GM23248 (cell line): ENCODE measurements at regions not wholly inside any gene's neighbourhood (a gene's known extent, or its start where the extent isn't known, plus 50 kb on each side); places are given as distances from the start of the nearest gene placed in this dataset.

Source experiments
- DNase-seq: peaks from one replicate; pipeline ENCODE4 v3.0.0-alpha.2; 2015
- H2AFZ ChIP-seq: fragments of 200-600 bp; sonication (generic); 2 replicates; pipeline ENCODE4 v1.6.1; 2016; ENCODE audit warnings: antibody characterized with exemption
- H3F3A ChIP-seq: fragments of 200-600 bp; sonication (generic); 2 replicates; pipeline ENCODE4 v1.6.1; 2016; ENCODE audit warnings: mild to moderate bottlenecking, antibody characterized with exemption, mixed run types; ENCODE audit not compliant: insufficient read depth
- H3K27ac ChIP-seq: fragments of 200-600 bp; sonication (generic); 2 replicates; pipeline ENCODE4 v1.5.1; 2016; ENCODE audit warnings: mild to moderate bottlenecking
- H3K27me3 ChIP-seq: fragments of 200-600 bp; sonication (generic); replicated peaks from 2 replicates; pipeline ENCODE4 v1.6.1; 2016; ENCODE audit warnings: mild to moderate bottlenecking; ENCODE audit not compliant: insufficient read depth
- H3K36me3 ChIP-seq: fragments of 200-600 bp; sonication (generic); 2 replicates; pipeline ENCODE4 v1.6.1; 2016; ENCODE audit warnings: low read depth, mild to moderate bottlenecking
- H3K4me1 ChIP-seq: fragments of 200-600 bp; sonication (generic); 2 replicates; pipeline ENCODE4 v1.6.1; 2016; ENCODE audit warnings: mild to moderate bottlenecking; ENCODE audit not compliant: insufficient read depth
- H3K4me2 ChIP-seq: fragments of 200-600 bp; sonication (generic); one replicate; pipeline ENCODE4 v1.6.1; 2016; ENCODE audit warnings: mild to moderate bottlenecking; ENCODE audit not compliant: unreplicated experiment
- H3K4me3 ChIP-seq: fragments of 200-600 bp; sonication (generic); 2 replicates; pipeline ENCODE4 v1.5.1; 2016; ENCODE audit warnings: mild to moderate bottlenecking
- H3K79me2 ChIP-seq: fragments of 200-600 bp; sonication (generic); 2 replicates; pipeline ENCODE4 v1.6.1; 2016; ENCODE audit warnings: mild to moderate bottlenecking; ENCODE audit not compliant: insufficient read depth
- H3K9ac ChIP-seq: fragments of 200-600 bp; sonication (generic); 2 replicates; pipeline ENCODE4 v1.6.1; 2016; ENCODE audit warnings: mild to moderate bottlenecking
- H3K9me2 ChIP-seq: fragments of 200-600 bp; sonication (generic); 2 replicates; pipeline ENCODE4 v1.6.1; 2016; ENCODE audit warnings: mixed run types, mild to moderate bottlenecking, moderate library complexity; ENCODE audit not compliant: insufficient read depth
- H3K9me3 ChIP-seq: fragments of 200-600 bp; sonication (generic); one replicate; pipeline ENCODE4 v1.6.1; 2017; ENCODE audit warnings: low read depth
- H4K20me1 ChIP-seq: fragments of 200-600 bp; sonication (generic); 2 replicates; pipeline ENCODE4 v1.6.0; 2016; ENCODE audit not compliant: insufficient read depth
- EZH2 ChIP-seq: fragments of 200-600 bp; sonication (generic); IDR thresholded peaks from 2 replicates; pipeline ENCODE4 v1.6.1; 2018; ENCODE audit warnings: antibody characterized with exemption, mild to moderate bottlenecking; ENCODE audit not compliant: insufficient read depth, poor library complexity, severe bottlenecking
- EZH2phosphoT487 ChIP-seq: fragments of 200-600 bp; sonication (generic); IDR thresholded peaks from 2 replicates; pipeline ENCODE4 v1.6.1; 2018; ENCODE audit warnings: antibody characterized with exemption, moderate library complexity, mild to moderate bottlenecking, low read depth; ENCODE audit not compliant: insufficient read depth
- WGBS, 2 experiments: methylation state at CpG; one replicate each; pipeline ENCODE4 v1.1.6; 2015 to 2017; ENCODE audit warnings: low lambda C conversion rate in 2 of 2, low coverage in 1 of 2; ENCODE audit errors: missing lambda C conversion rate in 2 of 2; 5-methylcytosine and 5-hydroxymethylcytosine counted together
- in situ Hi-C: fragments of 300-500 bp; cut with MboI; formaldehyde crosslinking; loops from 2 replicates; pipeline ENCODE4 v1.15.0; 2020

DNA sequence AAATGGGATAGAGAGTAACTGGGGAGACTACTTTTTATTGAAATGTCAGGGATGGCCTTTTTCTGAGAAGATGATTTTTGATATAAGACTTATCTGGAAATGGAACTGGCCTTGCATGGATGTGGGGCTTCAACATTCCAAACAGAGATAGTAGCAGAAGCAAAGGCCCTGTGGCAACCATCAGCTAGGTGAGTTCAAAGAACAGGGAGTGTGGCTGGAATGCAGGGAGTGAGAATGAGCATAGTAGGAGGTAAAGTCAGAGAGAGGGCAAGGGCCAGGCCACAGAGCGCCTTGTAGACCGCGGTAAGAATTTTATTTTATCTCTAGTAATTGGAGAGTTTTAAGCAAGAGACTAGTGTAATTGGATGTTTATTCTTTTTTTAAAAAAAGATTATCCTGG, 227.0 kb upstream of the B3GALT2 start:
- H2AFZ ChIP-seq = no peak overlapping the region
- in situ Hi-C loops = no loop called here

GRCh38 chr1:193412748-193413147, 226.3 kb upstream of the B3GALT2 start:
- 94 to 100% methylated on average over 1 of the region's 1 CpG for WGBS, 2 experiments
- Histone ChIP-seq H3K9ac (no peak overlapping the region), H3K27me3 (no peaks in the 10 kb centered on the region), H3K79me2 (no peaks in the 10 kb centered on the region), H3K4me2 (no peak overlapping the region), H2AFZ (0 out of 2 replicates have a peak overlapping the region, but pooled peaks have one; percentile 76), H3K9me2 (no peaks in the 10 kb centered on the region), H3K36me3 (no peaks in the 10 kb centered on the region), H4K20me1 (no peaks in the 10 kb centered on the region), H3F3A (no peaks in the 10 kb centered on the region), H3K27ac (no peak overlapping the region), H3K4me3 (no peak overlapping the region), H3K4me1 (no peaks in the 10 kb centered on the region), H3K9me3 (no peaks in the 10 kb centered on the region)
- in situ Hi-C loops = no loop called here
- TF ChIP-seq EZH2 (no peak), EZH2phosphoT487 (no peak)
- DNase-seq = no peak

More for the DNA sequence above, 227.0 kb upstream of the B3GALT2 start:
- Histone ChIP-seq H3K9me3 (no peaks in the 10 kb centered on the region), H3K79me2 (no peaks in the 10 kb centered on the region), H3K4me3 (no peak overlapping the region), H3K4me2 (no peak overlapping the region), H3K36me3 (no peaks in the 10 kb centered on the region), H3K27ac (no peak overlapping the region), H4K20me1 (no peaks in the 10 kb centered on the region), H3K9me2 (no peaks in the 10 kb centered on the region), H3K27me3 (no peaks in the 10 kb centered on the region), H3K9ac (no peak overlapping the region), H3F3A (peaks cover 4% of the 10 kb centered on the region; the same call in 1 of the 2 replicates), H3K4me1 (no peaks in the 10 kb centered on the region)
- DNase-seq = no peak
- WGBS, 2 experiments = 97 to 98% methylated on average over 3 of the region's 3 CpGs
- TF ChIP-seq EZH2 = no peak
- no peak for TF ChIP-seq EZH2phosphoT487

DNA sequence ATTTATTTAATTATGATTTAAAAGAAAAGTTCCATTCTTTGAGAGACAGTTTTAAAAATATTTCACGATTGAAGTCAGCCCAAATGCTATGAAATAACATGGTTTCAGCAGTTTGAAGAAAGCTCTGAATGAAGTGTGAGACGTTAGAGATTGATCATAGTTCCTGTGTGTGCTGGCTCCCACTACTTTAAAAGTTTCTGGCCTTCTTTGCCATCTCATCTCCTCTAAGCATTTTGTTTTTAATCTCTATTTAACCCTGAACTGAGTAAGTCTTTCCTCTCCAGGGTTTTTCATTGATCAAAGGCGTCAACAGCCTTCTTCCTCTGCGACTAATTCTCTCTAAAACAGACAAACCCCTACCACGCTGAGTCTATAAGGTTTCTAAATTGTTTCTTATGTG, 225.3 kb upstream of the B3GALT2 start:
- no peak for DNase-seq
- Histone ChIP-seq H3K9me3 (no peaks in the 10 kb centered on the region), H3K27ac (no peak overlapping the region), H3K4me1 (peaks cover 7% of the 10 kb centered on the region), H4K20me1 (no peaks in the 10 kb centered on the region), H3K36me3 (no peaks in the 10 kb centered on the region), H3K79me2 (no peaks in the 10 kb centered on the region), H3F3A (no peaks in the 10 kb centered on the region), H3K4me2 (no peak overlapping the region), H3K27me3 (no peaks in the 10 kb centered on the region), H3K9me2 (no peaks in the 10 kb centered on the region), H3K4me3 (no peak overlapping the region), H3K9ac (no peak overlapping the region), H2AFZ (peak overlapping the region; percentile 76)
- WGBS, 2 experiments = 11 to 26% methylated on average over 5 of the region's 5 CpGs
- TF ChIP-seq EZH2 = no peak
- in situ Hi-C loops = no loop called here

GRCh38 chr1:193411215-193411614, 224.8 kb upstream of the B3GALT2 start:
- 64 to 65% methylated on average over 2 of the region's 2 CpGs for WGBS, 2 experiments
- in situ Hi-C loops = no loop called here

GRCh38 chr1:193408782-193409293, 222.4 kb upstream of the B3GALT2 start:
- in situ Hi-C loops = no loop called here
- no peak for TF ChIP-seq EZH2phosphoT487
- no peak for TF ChIP-seq EZH2

More at GRCh38 chr1:193411215-193411614, 224.8 kb upstream of the B3GALT2 start:
- Histone ChIP-seq H3K4me2 (no peak overlapping the region), H2AFZ (peak overlapping the region; percentile 76), H4K20me1 (no peaks in the 10 kb centered on the region), H3K4me1 (peaks cover 10% of the 10 kb centered on the region), H3K36me3 (no peaks in the 10 kb centered on the region), H3K9me3 (no peaks in the 10 kb centered on the region), H3K27ac (no peak overlapping the region), H3K4me3 (no peak overlapping the region), H3F3A (no peaks in the 10 kb centered on the region), H3K9me2 (no peaks in the 10 kb centered on the region), H3K9ac (no peak overlapping the region), H3K79me2 (no peaks in the 10 kb centered on the region), H3K27me3 (no peaks in the 10 kb centered on the region)
- TF ChIP-seq EZH2 (no peak), EZH2phosphoT487 (no peak)
- DNase-seq = no peak

More at GRCh38 chr1:193408782-193409293, 222.4 kb upstream of the B3GALT2 start:
- peaks cover 10% of the 10 kb centered on the region for H3K4me1 ChIP-seq
- no peaks in the 10 kb centered on the region for H3K9me3 ChIP-seq
- no peaks in the 10 kb centered on the region for H3K9me2 ChIP-seq
- H3F3A ChIP-seq = no peaks in the 10 kb centered on the region
- no peak overlapping the region for H3K4me2 ChIP-seq
- no peak overlapping the region for H3K4me3 ChIP-seq
- WGBS, 2 experiments = 69 to 70% methylated on average over 9 of the region's 9 CpGs
- no peak overlapping the region for H2AFZ ChIP-seq
- H3K27me3 ChIP-seq = no peaks in the 10 kb centered on the region
- no peaks in the 10 kb centered on the region for H3K79me2 ChIP-seq
- no peak overlapping the region for H3K9ac ChIP-seq
- peak; percentile 7 for DNase-seq
- H4K20me1 ChIP-seq = no peaks in the 10 kb centered on the region
- no peaks in the 10 kb centered on the region for H3K36me3 ChIP-seq
- no peak overlapping the region for H3K27ac ChIP-seq
